ENCODE measurements at regions not wholly inside any gene's neighbourhood (a gene's known extent, or its start where the extent isn't known, plus 50 kb on each side); places are given as distances from the start of the nearest gene placed in this dataset.

- TF ChIP-seq EP300 (IDR thresholded peaks at IDR 0.05; ENCODE audit: borderline replicate concordance) (no peak), ZBTB7A (IDR thresholded peaks at IDR 0.05; ENCODE audit: low read depth) (no peak), EGR1 (IDR thresholded peaks at IDR 0.05) (no peak), NFIC (IDR thresholded peaks at IDR 0.05) (no peak), RAD21 (IDR thresholded peaks at IDR 0.05; ENCODE audit: low read depth) (no peak), TAF1 (IDR thresholded peaks at IDR 0.05; ENCODE audit: low read depth) (no peak), CEBPB (IDR thresholded peaks at IDR 0.05) (no peak), USF1 (IDR thresholded peaks at IDR 0.05) (no peak), MAX (IDR thresholded peaks at IDR 0.05) (no peak), TEAD4 (IDR thresholded peaks at IDR 0.05) (no peak), TCF12 (IDR thresholded peaks at IDR 0.05; ENCODE audit: low read depth) (no peak), REST (IDR thresholded peaks at IDR 0.05; ENCODE audit: low read depth) (no peak), YY1 (IDR thresholded peaks at IDR 0.05; ENCODE audit: low read depth) (no peak), FOXM1 (IDR thresholded peaks at IDR 0.05; ENCODE audit: borderline replicate concordance, low read depth) (no peak), CREB1 (IDR thresholded peaks at IDR 0.05; ENCODE audit: low read depth) (no peak)
Measured at GRCh38 chr5:62731022-62731421, 152.4 kb downstream of the LRRC70 start.

- TF ChIP-seq MAX (IDR thresholded peaks at IDR 0.05) (no peak), EP300 (IDR thresholded peaks at IDR 0.05; ENCODE audit: borderline replicate concordance) (no peak), TEAD4 (IDR thresholded peaks at IDR 0.05) (no peak), EGR1 (IDR thresholded peaks at IDR 0.05) (no peak), CEBPB (IDR thresholded peaks at IDR 0.05) (no peak), FOXM1 (IDR thresholded peaks at IDR 0.05; ENCODE audit: borderline replicate concordance, low read depth) (no peak), NFIC (IDR thresholded peaks at IDR 0.05) (no peak), RAD21 (IDR thresholded peaks at IDR 0.05; ENCODE audit: low read depth) (no peak), ZBTB7A (IDR thresholded peaks at IDR 0.05; ENCODE audit: low read depth) (no peak), USF1 (IDR thresholded peaks at IDR 0.05) (no peak)
Measured at GRCh38 chr5:62729675-62730074, 151.1 kb downstream of the LRRC70 start.

- TF ChIP-seq EGR1 (IDR thresholded peaks at IDR 0.05) (no peak), RAD21 (IDR thresholded peaks at IDR 0.05; ENCODE audit: low read depth) (no peak), CREB1 (IDR thresholded peaks at IDR 0.05; ENCODE audit: low read depth) (no peak), TAF1 (IDR thresholded peaks at IDR 0.05; ENCODE audit: low read depth) (no peak), TCF12 (IDR thresholded peaks at IDR 0.05; ENCODE audit: low read depth) (no peak), USF1 (IDR thresholded peaks at IDR 0.05) (no peak)
Measured at GRCh38 chr5:62727861-62728260, 149.2 kb downstream of the LRRC70 start.

GRCh38 chr5:62727184-62727583 lies 148.6 kb downstream of the LRRC70 start:
- TF ChIP-seq TAF1 (IDR thresholded peaks at IDR 0.05; ENCODE audit: low read depth), result no peak
- no peak for TF ChIP-seq EP300 (IDR thresholded peaks at IDR 0.05; ENCODE audit: borderline replicate concordance)
- TF ChIP-seq ZBTB7A (IDR thresholded peaks at IDR 0.05; ENCODE audit: low read depth), result no peak
- no peak for TF ChIP-seq EGR1 (IDR thresholded peaks at IDR 0.05)
- no peak for TF ChIP-seq CEBPB (IDR thresholded peaks at IDR 0.05)
- no peak for TF ChIP-seq REST (IDR thresholded peaks at IDR 0.05; ENCODE audit: low read depth)
- no peak for TF ChIP-seq MAX (IDR thresholded peaks at IDR 0.05)

- TF ChIP-seq USF1 (IDR thresholded peaks at IDR 0.05) (no peak), ZBTB7A (IDR thresholded peaks at IDR 0.05; ENCODE audit: low read depth) (no peak), REST (IDR thresholded peaks at IDR 0.05; ENCODE audit: low read depth) (no peak)
Measured at GRCh38 chr5:62722360-62722759, 143.7 kb downstream of the LRRC70 start.
